HG03460 (cell line): ENCODE measurements at regions not wholly inside any gene's neighbourhood (a gene's known extent, or its start where the extent isn't known, plus 50 kb on each side); places are given as distances from the start of the nearest gene placed in this dataset.

Experiments used
- ATAC-seq: cut with Tn5 transposase; IDR thresholded peaks from one replicate; pipeline ENCODE4 v1.9.1; 2021; ENCODE audit not compliant: unreplicated experiment

DNA sequence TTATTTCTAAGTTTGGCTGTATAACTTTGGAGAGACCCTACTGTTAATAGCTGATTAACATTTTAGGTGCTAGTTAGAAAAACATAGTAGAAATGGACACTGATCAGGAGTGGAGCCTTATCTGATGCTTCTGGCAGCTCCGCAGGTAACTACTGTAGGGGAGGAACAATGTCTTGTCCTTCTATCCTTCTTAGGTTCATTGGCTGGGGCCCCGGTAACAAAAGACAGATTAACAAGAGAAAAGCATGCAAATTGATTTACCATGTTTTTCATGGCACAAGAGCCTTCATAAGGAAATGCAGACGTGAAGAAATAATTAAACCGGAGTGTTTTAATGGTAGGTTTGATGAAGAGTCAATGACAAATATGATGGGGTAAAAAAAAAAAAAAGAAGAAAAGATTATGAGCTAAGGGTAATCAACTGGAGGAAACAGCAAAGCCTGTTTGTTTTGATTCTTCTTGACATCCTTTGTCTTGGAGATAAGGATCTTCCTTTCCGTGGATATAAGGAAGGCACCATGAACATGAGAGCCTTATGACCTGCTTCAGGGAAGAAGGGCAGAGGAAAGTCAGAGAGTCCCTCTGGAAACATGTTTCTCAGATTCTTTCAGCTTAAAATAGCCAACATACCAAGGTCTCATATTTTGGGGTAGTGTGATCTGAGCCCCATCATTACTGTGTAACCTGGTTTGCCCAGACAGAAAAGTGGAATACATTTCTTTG, 62.4 kb upstream of the GCFC2 start:
- no peak for ATAC-seq

DNA sequence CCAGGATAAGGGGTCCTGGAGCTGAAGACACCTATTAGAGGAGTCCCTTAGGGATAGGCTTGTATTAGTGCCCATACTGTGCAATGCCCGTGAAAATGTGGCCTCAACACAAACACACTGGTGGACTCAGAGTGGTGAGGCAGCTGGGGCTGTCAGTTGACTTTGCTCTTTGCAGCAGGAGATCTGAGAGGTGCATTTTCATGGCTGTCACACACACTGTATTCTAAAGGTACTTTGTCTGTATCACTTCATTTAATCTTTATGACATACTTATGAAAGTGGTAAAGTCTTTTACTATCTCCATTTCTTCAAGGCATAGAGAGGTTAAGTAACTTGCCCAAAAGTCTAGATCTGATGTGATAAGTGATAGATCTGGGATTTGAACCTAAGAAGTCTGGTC, 55.1 kb upstream of the GCFC2 start:
- ATAC-seq = no peak

- no peak for ATAC-seq
Observed at GRCh38 chr2:75764611-75765010, 53.9 kb upstream of the GCFC2 start.
